HEK293 (cell line): ENCODE measurements at regions not wholly inside any gene's neighbourhood (a gene's known extent, or its start where the extent isn't known, plus 50 kb on each side); places are given as distances from the start of the nearest gene placed in this dataset.

Experiments used
- CTCF ChIA-PET: fragments of 350-600 bp; formaldehyde crosslinking; extraction: SDS; loops from one replicate; lab custom pipeline; 2021; ENCODE audit warnings: antibody characterized with exemption; lab: Yijun Ruan, JAX
- POLR2A ChIA-PET: fragments of 300-600 bp; formaldehyde crosslinking; extraction: SDS; loops from one replicate; lab custom pipeline; 2020; ENCODE audit warnings: antibody characterized with exemption, inconsistent platforms; lab: Yijun Ruan, JAX
- H3K27ac ChIP-seq: fragments of 200-500 bp; sonication (Bioruptor generic); 2 replicates; pipeline ENCODE4 v1.5.1; 2014; ENCODE audit warnings: low read depth, low read length, control low read depth, inconsistent platforms; ENCODE audit errors: extremely low read depth
- H3K36me3 ChIP-seq, 2 experiments: fragments of 200-500 bp in 1 of 2; sonication (Bioruptor generic) in 1 of 2; 1 replicate in 1 of 2; 2 replicates in 1 of 2; pipeline ENCODE4 v1.5.1; 2014 to 2017; ENCODE audit warnings: inconsistent platforms in 2 of 2, low read length in 2 of 2; ENCODE audit not compliant: control insufficient read depth in 2 of 2, insufficient read depth in 1 of 2
- H3K4me1 ChIP-seq: fragments of 200-500 bp; sonication (Bioruptor generic); 2 replicates; pipeline ENCODE4 v1.5.1; 2014; ENCODE audit warnings: mild to moderate bottlenecking, low read length, inconsistent platforms; ENCODE audit not compliant: control insufficient read depth, insufficient read depth
- H3K4me3 ChIP-seq: 2 replicates; pipeline ENCODE4 v1.5.1; 2011; ENCODE audit warnings: low read depth, mild to moderate bottlenecking, control low read depth, low read length, moderate library complexity
- H3K9me3 ChIP-seq: fragments of 200-500 bp; sonication (Bioruptor generic); 2 replicates; pipeline ENCODE4 v1.5.1; 2014; ENCODE audit warnings: low read depth, low read length, inconsistent platforms; ENCODE audit not compliant: control insufficient read depth, insufficient read depth
- AEBP2 ChIP-seq: fragments of 450-650 bp; formaldehyde crosslinking; IDR thresholded peaks from 2 replicates; pipeline ENCODE4 v1.5.1; 2016; ENCODE audit warnings: missing biosample characterization, missing genetic modification characterization, borderline replicate concordance
- BCL11B ChIP-seq: fragments of 450-650 bp; formaldehyde crosslinking; IDR thresholded peaks from 2 replicates; pipeline ENCODE4 v1.5.1; 2016; ENCODE audit warnings: low read depth, missing biosample characterization, missing genetic modification characterization
- GLI2 ChIP-seq: fragments of 450-650 bp; formaldehyde crosslinking; IDR thresholded peaks from 2 replicates; pipeline ENCODE4; 2017; ENCODE audit warnings: missing biosample characterization, missing genetic modification characterization, low read depth, borderline replicate concordance
- PBX3 ChIP-seq: sonication (generic); formaldehyde crosslinking; IDR thresholded peaks from 2 replicates; pipeline ENCODE4 v1.8.1; 2022; ENCODE audit warnings: mild to moderate bottlenecking, moderate library complexity, missing genetic modification reagents
- PRDM10 ChIP-seq: fragments of 450-650 bp; formaldehyde crosslinking; IDR thresholded peaks from 2 replicates; pipeline ENCODE4 v1.5.1; 2016; ENCODE audit warnings: missing biosample characterization, missing genetic modification characterization
- SP7 ChIP-seq: fragments of 450-650 bp; formaldehyde crosslinking; IDR thresholded peaks from 2 replicates; pipeline ENCODE4 v1.5.1; 2016; ENCODE audit warnings: missing biosample characterization, missing genetic modification characterization
- TSHZ1 ChIP-seq: fragments of 450-650 bp; formaldehyde crosslinking; IDR thresholded peaks from 2 replicates; pipeline ENCODE4 v1.5.1; 2016; ENCODE audit warnings: missing biosample characterization, missing genetic modification characterization, borderline replicate concordance
- YY2 ChIP-seq: fragments of 450-650 bp; formaldehyde crosslinking; IDR thresholded peaks from 2 replicates; pipeline ENCODE4 v1.5.1; 2016; ENCODE audit warnings: missing biosample characterization, missing genetic modification characterization
- ZBTB17 ChIP-seq: fragments of 450-650 bp; formaldehyde crosslinking; IDR thresholded peaks from 2 replicates; pipeline ENCODE4 v1.5.1; 2016; ENCODE audit warnings: missing biosample characterization, missing genetic modification characterization
- ZBTB21 ChIP-seq: fragments of 450-650 bp; formaldehyde crosslinking; IDR thresholded peaks from 2 replicates; pipeline ENCODE4 v1.5.1; 2017; ENCODE audit warnings: missing biosample characterization, missing genetic modification characterization
- ZBTB48 ChIP-seq: fragments of 450-650 bp; formaldehyde crosslinking; IDR thresholded peaks from 2 replicates; pipeline ENCODE4 v1.5.1; 2016; ENCODE audit warnings: missing biosample characterization, missing genetic modification characterization
- ZFP69B ChIP-seq: fragments of 450-650 bp; formaldehyde crosslinking; IDR thresholded peaks from 2 replicates; pipeline ENCODE4 v1.5.1; 2016; ENCODE audit warnings: missing biosample characterization, missing genetic modification characterization
- ZNF10 ChIP-seq: fragments of 450-650 bp; formaldehyde crosslinking; IDR thresholded peaks from 2 replicates; pipeline ENCODE4 v1.5.1; 2017; ENCODE audit warnings: missing biosample characterization, missing genetic modification characterization
- ZNF121 ChIP-seq: fragments of 450-650 bp; formaldehyde crosslinking; IDR thresholded peaks from 2 replicates; pipeline ENCODE4 v1.5.1; 2016; ENCODE audit warnings: missing biosample characterization, missing genetic modification characterization
- ZNF48 ChIP-seq: fragments of 450-650 bp; formaldehyde crosslinking; IDR thresholded peaks from 2 replicates; pipeline ENCODE4 v1.5.1; 2016; ENCODE audit warnings: missing biosample characterization, missing genetic modification characterization
- ZNF529 ChIP-seq: fragments of 450-650 bp; formaldehyde crosslinking; IDR thresholded peaks from 2 replicates; pipeline ENCODE4 v1.5.1; 2017; ENCODE audit warnings: missing genetic modification characterization, missing biosample characterization; ENCODE audit not compliant: insufficient replicate concordance
- ZNF530 ChIP-seq: fragments of 450-650 bp; formaldehyde crosslinking; IDR thresholded peaks from 2 replicates; pipeline ENCODE4 v1.5.1; 2016; ENCODE audit warnings: low read depth, missing biosample characterization, missing genetic modification characterization
- ZNF558 ChIP-seq: fragments of 450-650 bp; formaldehyde crosslinking; IDR thresholded peaks from 2 replicates; pipeline ENCODE4 v1.5.1; 2016; ENCODE audit warnings: missing biosample characterization, missing genetic modification characterization
- ZNF580 ChIP-seq: fragments of 450-650 bp; formaldehyde crosslinking; IDR thresholded peaks from 2 replicates; pipeline ENCODE4 v1.5.1; 2016; ENCODE audit warnings: missing biosample characterization, missing genetic modification characterization
- ZNF623 ChIP-seq: fragments of 450-650 bp; formaldehyde crosslinking; IDR thresholded peaks from 2 replicates; pipeline ENCODE4 v1.5.1; 2016; ENCODE audit warnings: missing biosample characterization, missing genetic modification characterization
- ZNF629 ChIP-seq: fragments of 450-650 bp; formaldehyde crosslinking; IDR thresholded peaks from 2 replicates; pipeline ENCODE4 v1.5.1; 2017; ENCODE audit warnings: missing biosample characterization, missing genetic modification characterization
- ZNF747 ChIP-seq: fragments of 450-650 bp; formaldehyde crosslinking; IDR thresholded peaks from 2 replicates; pipeline ENCODE4 v1.5.1; 2016; ENCODE audit warnings: missing biosample characterization, missing genetic modification characterization
- ZNF792 ChIP-seq: fragments of 450-650 bp; formaldehyde crosslinking; IDR thresholded peaks from 2 replicates; pipeline ENCODE4 v1.5.1; 2016; ENCODE audit warnings: missing biosample characterization, missing genetic modification characterization
- ZSCAN5A ChIP-seq: fragments of 450-650 bp; formaldehyde crosslinking; IDR thresholded peaks from 2 replicates; pipeline ENCODE4 v1.5.1; 2016; ENCODE audit warnings: missing biosample characterization, missing genetic modification characterization

GRCh38 chr3:80535286-80535685, 767.5 kb upstream of the ROBO1 start:
- H3K36me3 ChIP-seq: no peaks in the 10 kb centered on the region
- no peak overlapping the region for H3K27ac ChIP-seq
- H3K4me3 ChIP-seq: no peak overlapping the region
- H3K9me3 ChIP-seq: no peaks in the 10 kb centered on the region
- ChIA-PET POLR2A (no interaction called here), CTCF (no interaction called here)
- H3K4me1 ChIP-seq: no peaks in the 10 kb centered on the region
- TF ChIP-seq ZFP69B (tag by site-specific recombination) (no peak), ZNF10 (tag by site-specific recombination) (no peak), YY2 (no peak), AEBP2 (no peak), ZNF48 (tag by site-specific recombination) (no peak), ZNF580 (tag by site-specific recombination) (no peak), ZNF747 (tag by site-specific recombination) (no peak), GLI2 (tag by site-specific recombination) (no peak), SP7 (no peak), ZNF629 (no peak), ZBTB48 (tag by site-specific recombination) (no peak), ZNF530 (tag by site-specific recombination) (no peak), ZBTB21 (tag by site-specific recombination) (no peak), ZSCAN5A (tag by site-specific recombination) (no peak), PBX3 (CRISPR knock-in tag) (no peak), ZNF121 (tag by site-specific recombination) (no peak)

GRCh38 chr3:80533553-80533952, 765.8 kb upstream of the ROBO1 start:
- no peaks in the 10 kb centered on the region for H3K9me3 ChIP-seq
- H3K4me1 ChIP-seq: no peaks in the 10 kb centered on the region
- H3K27ac ChIP-seq: no peak overlapping the region
- H3K36me3 ChIP-seq: no peaks in the 10 kb centered on the region
- no peak overlapping the region for H3K4me3 ChIP-seq
- ChIA-PET CTCF (no interaction called here), POLR2A (no interaction called here)
- no peak for TF ChIP-seq BCL11B
- no peak for TF ChIP-seq PRDM10 (tag by site-specific recombination)
- no peak for TF ChIP-seq ZNF529 (tag by site-specific recombination)
- no peak for TF ChIP-seq PBX3 (CRISPR knock-in tag)
- TF ChIP-seq ZNF792 (tag by site-specific recombination): no peak
- no peak for TF ChIP-seq TSHZ1 (tag by site-specific recombination)
- TF ChIP-seq ZBTB17 (tag by site-specific recombination): no peak
- TF ChIP-seq ZNF623 (tag by site-specific recombination): no peak
- TF ChIP-seq ZNF558 (tag by site-specific recombination): no peak
